A673 (cell line): ENCODE measurements at regions not wholly inside any gene's neighbourhood (a gene's known extent, or its start where the extent isn't known, plus 50 kb on each side); places are given as distances from the start of the nearest gene placed in this dataset.

Experiments used
- BruUV-seq: library from RNA; stranded (reverse); fragments of 400-500 nt; replicated peaks from 2 replicates; lab custom pipeline; 2021; lab: Mats Ljungman, UMichigan
- CTCF ChIA-PET: fragments of 300-600 bp; sonication (Branson Sonifier 250); formaldehyde crosslinking; loops from one replicate; lab custom pipeline; 2022; ENCODE audit warnings: antibody characterized with exemption; lab: Charles Lee
- POLR2A ChIA-PET: fragments of 300-600 bp; sonication (Branson Sonifier 250); formaldehyde crosslinking; loops from one replicate; lab custom pipeline; 2022; ENCODE audit warnings: antibody characterized with exemption; ENCODE audit not compliant: low non-redundant PET; lab: Charles Lee
- DNase-seq: peaks from one replicate; pipeline ENCODE4 v3.0.0-alpha.2; 2015; ENCODE audit warnings: low spot score
- H3K27ac ChIP-seq: fragments of 200-600 bp; sonication (generic); 2 replicates; pipeline ENCODE4 v1.5.1; 2016; ENCODE audit warnings: mixed run types, low read depth, mild to moderate bottlenecking, mixed read lengths, antibody characterized with exemption, low read length; ENCODE audit not compliant: poor library complexity, severe bottlenecking
- H3K27me3 ChIP-seq: fragments of 200-600 bp; sonication (generic); replicated peaks from 2 replicates; pipeline ENCODE4 v1.6.1; 2017; ENCODE audit warnings: mixed run types, low read depth, mild to moderate bottlenecking, mixed read lengths, antibody characterized with exemption, low read length; ENCODE audit not compliant: insufficient read depth, poor library complexity
- H3K36me3 ChIP-seq: fragments of 200-600 bp; sonication (generic); 2 replicates; pipeline ENCODE4 v1.6.1; 2016; ENCODE audit warnings: mixed run types, mild to moderate bottlenecking, mixed read lengths, antibody characterized with exemption, low read length; ENCODE audit not compliant: insufficient read depth, poor library complexity, severe bottlenecking
- H3K4me1 ChIP-seq: fragments of 200-600 bp; sonication (generic); 2 replicates; pipeline ENCODE4 v1.6.1; 2017; ENCODE audit warnings: mixed run types, mild to moderate bottlenecking, mixed read lengths, antibody characterized with exemption, low read length; ENCODE audit not compliant: insufficient read depth, poor library complexity, severe bottlenecking
- H3K4me3 ChIP-seq: fragments of 200-600 bp; sonication (generic); 2 replicates; pipeline ENCODE4 v1.5.1; 2016; ENCODE audit warnings: low read depth, mixed run types, mild to moderate bottlenecking, mixed read lengths, low read length; ENCODE audit not compliant: poor library complexity, severe bottlenecking
- H3K9me3 ChIP-seq: fragments of 200-600 bp; sonication (generic); 2 replicates; pipeline ENCODE4 v1.6.1; 2016; ENCODE audit warnings: mixed run types, low read depth, mild to moderate bottlenecking, mixed read lengths, antibody characterized with exemption, low read length; ENCODE audit not compliant: poor library complexity, severe bottlenecking
- EZH2 ChIP-seq: fragments of 200-600 bp; sonication (generic); IDR thresholded peaks from 2 replicates; pipeline ENCODE4 v1.6.1; 2017; ENCODE audit warnings: borderline replicate concordance, low read depth, mild to moderate bottlenecking, mixed read lengths, antibody characterized with exemption, low read length; ENCODE audit not compliant: poor library complexity, severe bottlenecking
- intact Hi-C: fragments of 100-400 bp; cut with micrococcal nuclease; formaldehyde crosslinking; loops from one replicate; pipeline ENCODE4 v1.10.0; 2022; ENCODE audit not compliant: unreplicated experiment
- TF ChIP-seq, protein P1 (sequence below): fragments of 300-800, 200-600 bp; sonication (generic); conservative IDR thresholded peaks from 2 replicates; pipeline ENCODE4 v1.5.1; 2017; ENCODE audit warnings: low read depth, mild to moderate bottlenecking, antibody characterized with exemption, low read length, moderate library complexity, mixed read lengths

- CTCF ChIA-PET = no interaction called here
- BruUV-seq = no TSS peak
- TF ChIP-seq EZH2 = no peak
- TF ChIP-seq, protein P1, sequence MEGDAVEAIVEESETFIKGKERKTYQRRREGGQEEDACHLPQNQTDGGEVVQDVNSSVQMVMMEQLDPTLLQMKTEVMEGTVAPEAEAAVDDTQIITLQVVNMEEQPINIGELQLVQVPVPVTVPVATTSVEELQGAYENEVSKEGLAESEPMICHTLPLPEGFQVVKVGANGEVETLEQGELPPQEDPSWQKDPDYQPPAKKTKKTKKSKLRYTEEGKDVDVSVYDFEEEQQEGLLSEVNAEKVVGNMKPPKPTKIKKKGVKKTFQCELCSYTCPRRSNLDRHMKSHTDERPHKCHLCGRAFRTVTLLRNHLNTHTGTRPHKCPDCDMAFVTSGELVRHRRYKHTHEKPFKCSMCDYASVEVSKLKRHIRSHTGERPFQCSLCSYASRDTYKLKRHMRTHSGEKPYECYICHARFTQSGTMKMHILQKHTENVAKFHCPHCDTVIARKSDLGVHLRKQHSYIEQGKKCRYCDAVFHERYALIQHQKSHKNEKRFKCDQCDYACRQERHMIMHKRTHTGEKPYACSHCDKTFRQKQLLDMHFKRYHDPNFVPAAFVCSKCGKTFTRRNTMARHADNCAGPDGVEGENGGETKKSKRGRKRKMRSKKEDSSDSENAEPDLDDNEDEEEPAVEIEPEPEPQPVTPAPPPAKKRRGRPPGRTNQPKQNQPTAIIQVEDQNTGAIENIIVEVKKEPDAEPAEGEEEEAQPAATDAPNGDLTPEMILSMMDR = no peak
These were observed 88.9 kb upstream of the SNAP25 start for GRCh38 chr20:10129749-10130148.

GRCh38 chr20:10131732-10132345, 86.8 kb upstream of the SNAP25 start:
- Histone ChIP-seq H3K36me3 (no peaks in the 10 kb centered on the region), H3K9me3 (no peaks in the 10 kb centered on the region), H3K27me3 (peaks cover 3% of the 10 kb centered on the region), H3K4me3 (no peak overlapping the region), H3K4me1 (no peaks in the 10 kb centered on the region), H3K27ac (no peak overlapping the region)
- peak; percentile 17 for DNase-seq
- BruUV-seq = no TSS peak
- no peak for TF ChIP-seq EZH2
- TF ChIP-seq, protein P1 = no peak
- ChIA-PET CTCF (no interaction called here), POLR2A (no interaction called here)
- intact Hi-C loops = no loop called here

More at GRCh38 chr20:10129749-10130148, 88.9 kb upstream of the SNAP25 start:
- POLR2A ChIA-PET = no interaction called here
- Histone ChIP-seq H3K36me3 (no peaks in the 10 kb centered on the region), H3K4me3 (no peak overlapping the region), H3K4me1 (no peaks in the 10 kb centered on the region), H3K27me3 (no peaks in the 10 kb centered on the region), H3K9me3 (peaks cover 4% of the 10 kb centered on the region), H3K27ac (no peak overlapping the region)
- intact Hi-C loops = no loop called here
- DNase-seq = no peak

- Histone ChIP-seq H3K4me3 (no peak overlapping the region), H3K27me3 (peaks cover 7% of the 10 kb centered on the region), H3K27ac (no peak overlapping the region), H3K4me1 (no peaks in the 10 kb centered on the region), H3K36me3 (no peaks in the 10 kb centered on the region), H3K9me3 (no peaks in the 10 kb centered on the region)
- CTCF ChIA-PET = no interaction called here
- intact Hi-C loops = no loop called here
- DNase-seq = no peak
- TF ChIP-seq, protein P1 = no peak
- TF ChIP-seq EZH2 = no peak
- POLR2A ChIA-PET = no interaction called here
- BruUV-seq = no TSS peak
These were observed 86.2 kb upstream of the SNAP25 start for GRCh38 chr20:10132387-10132786.
